Kidney epithelial cell (primary cell): ENCODE measurements at regions not wholly inside any gene's neighbourhood (a gene's known extent, or its start where the extent isn't known, plus 50 kb on each side); places are given as distances from the start of the nearest gene placed in this dataset.

Experiments
- DNase-seq: peaks from one replicate; pipeline ENCODE4 v3.0.0-alpha.2; 2010; ENCODE audit warnings: low read depth
- H3K27me3 ChIP-seq: 2 replicates; pipeline ENCODE4 v1.6.0; 2011; ENCODE audit warnings: low read length; ENCODE audit not compliant: control insufficient read depth, insufficient read depth
- H3K36me3 ChIP-seq: 2 replicates; pipeline ENCODE4 v1.5.1; 2011; ENCODE audit warnings: low read length; ENCODE audit not compliant: control insufficient read depth, insufficient read depth
- H3K4me3 ChIP-seq: 2 replicates; pipeline ENCODE4 v1.5.1; 2011; ENCODE audit warnings: low read depth, mild to moderate bottlenecking, control low read depth, low read length
- TF ChIP-seq, protein P1 (sequence below): IDR thresholded peaks from 2 replicates; pipeline ENCODE4 v1.5.1; 2011; ENCODE audit warnings: mild to moderate bottlenecking, moderate library complexity, low read length, control low read depth, inconsistent platforms; ENCODE audit not compliant: insufficient read depth, poor library complexity, severe bottlenecking

- no peaks in the 10 kb centered on the region for H3K36me3 ChIP-seq
- no peak for DNase-seq
- TF ChIP-seq, protein P1, sequence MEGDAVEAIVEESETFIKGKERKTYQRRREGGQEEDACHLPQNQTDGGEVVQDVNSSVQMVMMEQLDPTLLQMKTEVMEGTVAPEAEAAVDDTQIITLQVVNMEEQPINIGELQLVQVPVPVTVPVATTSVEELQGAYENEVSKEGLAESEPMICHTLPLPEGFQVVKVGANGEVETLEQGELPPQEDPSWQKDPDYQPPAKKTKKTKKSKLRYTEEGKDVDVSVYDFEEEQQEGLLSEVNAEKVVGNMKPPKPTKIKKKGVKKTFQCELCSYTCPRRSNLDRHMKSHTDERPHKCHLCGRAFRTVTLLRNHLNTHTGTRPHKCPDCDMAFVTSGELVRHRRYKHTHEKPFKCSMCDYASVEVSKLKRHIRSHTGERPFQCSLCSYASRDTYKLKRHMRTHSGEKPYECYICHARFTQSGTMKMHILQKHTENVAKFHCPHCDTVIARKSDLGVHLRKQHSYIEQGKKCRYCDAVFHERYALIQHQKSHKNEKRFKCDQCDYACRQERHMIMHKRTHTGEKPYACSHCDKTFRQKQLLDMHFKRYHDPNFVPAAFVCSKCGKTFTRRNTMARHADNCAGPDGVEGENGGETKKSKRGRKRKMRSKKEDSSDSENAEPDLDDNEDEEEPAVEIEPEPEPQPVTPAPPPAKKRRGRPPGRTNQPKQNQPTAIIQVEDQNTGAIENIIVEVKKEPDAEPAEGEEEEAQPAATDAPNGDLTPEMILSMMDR = no peak
- no peak overlapping the region for H3K4me3 ChIP-seq
- no peaks in the 10 kb centered on the region for H3K27me3 ChIP-seq
Measured at GRCh38 chr1:175826705-175827104, 83.3 kb upstream of the TNR start.

GRCh38 chr1:175824079-175824478, 80.7 kb upstream of the TNR start:
- Histone ChIP-seq H3K4me3 (no peak overlapping the region), H3K36me3 (no peaks in the 10 kb centered on the region), H3K27me3 (no peaks in the 10 kb centered on the region)
- TF ChIP-seq, protein P1 = peak; percentile 13
- no peak for DNase-seq

- DNase-seq = no peak
Measured at GRCh38 chr1:175823406-175823805, 80.0 kb upstream of the TNR start.

DNA sequence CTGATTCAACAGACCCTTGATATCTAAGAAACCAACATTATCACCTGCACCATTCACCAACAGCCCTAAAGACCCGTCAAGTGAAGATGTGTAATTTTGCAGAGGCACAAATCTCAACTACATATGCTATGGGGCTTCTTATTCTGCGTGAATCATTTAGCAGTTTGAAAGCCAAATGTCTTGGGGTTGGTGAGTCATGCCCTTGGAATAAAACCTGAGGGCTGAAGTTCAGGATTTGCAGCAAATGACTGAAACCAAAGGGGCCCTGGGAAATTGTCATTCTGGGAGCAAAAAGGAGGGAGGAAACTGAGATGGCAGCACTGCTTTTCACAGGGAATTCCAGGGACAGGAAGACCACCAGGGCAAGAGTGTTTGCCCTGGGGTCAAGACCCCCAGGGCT, 79.2 kb upstream of the TNR start:
- TF ChIP-seq, protein P1 = no peak
- Histone ChIP-seq H3K4me3 (no peak overlapping the region), H3K36me3 (no peaks in the 10 kb centered on the region), H3K27me3 (no peaks in the 10 kb centered on the region)
- DNase-seq = no peak

More at GRCh38 chr1:175823406-175823805, 80.0 kb upstream of the TNR start:
- TF ChIP-seq, protein P1 = no peak
- no peak overlapping the region for H3K4me3 ChIP-seq
- no peaks in the 10 kb centered on the region for H3K27me3 ChIP-seq
- no peaks in the 10 kb centered on the region for H3K36me3 ChIP-seq

GRCh38 chr1:175820456-175821025, 77.1 kb upstream of the TNR start:
- Histone ChIP-seq H3K4me3 (no peak overlapping the region), H3K36me3 (no peaks in the 10 kb centered on the region), H3K27me3 (no peaks in the 10 kb centered on the region)
- TF ChIP-seq, protein P1 = no peak
- DNase-seq = no peak

- H3K4me3 ChIP-seq = no peak overlapping the region
- DNase-seq = no peak
- no peaks in the 10 kb centered on the region for H3K27me3 ChIP-seq
- TF ChIP-seq, protein P1 = no peak
- H3K36me3 ChIP-seq = no peaks in the 10 kb centered on the region
Measured at GRCh38 chr1:175818929-175819328, 75.5 kb upstream of the TNR start.
